CD4-positive, alpha-beta memory T cell (primary cell): ENCODE measurements at regions not wholly inside any gene's neighbourhood (a gene's known extent, or its start where the extent isn't known, plus 50 kb on each side); places are given as distances from the start of the nearest gene placed in this dataset.
A peak's percentile ranks its signal among the peaks of the same experiment; 100 is the strongest.

ENCODE experiments used
- CTCF ChIA-PET: fragments of 350-600 bp; sonication (Branson Sonifier 250); formaldehyde crosslinking; loops from one replicate; lab custom pipeline; 2021; ENCODE audit warnings: inconsistent platforms; ENCODE audit not compliant: partially characterized antibody; lab: Charles Lee
- POLR2A ChIA-PET: fragments of 350-600 bp; sonication (Branson Sonifier 250); formaldehyde crosslinking; loops from one replicate; lab custom pipeline; 2021; ENCODE audit not compliant: partially characterized antibody; lab: Charles Lee
- DNase-seq, 5 donors: peaks; one replicate each; pipeline versions ENCODE4 v3.0.0 to v3.0.0-alpha.2; 2020 to 2022; ENCODE audit warnings: mixed read lengths in 1 of 5
- H3K27ac ChIP-seq: one replicate; pipeline ENCODE4 v1.7.0; 2013; ENCODE audit warnings: low read depth, low read length
- H3K27me3 ChIP-seq: 2 replicates; pipeline ENCODE4 v1.7.0; 2013; ENCODE audit warnings: mild to moderate bottlenecking, low read length, moderate library complexity; ENCODE audit not compliant: insufficient read depth
- H3K36me3 ChIP-seq: 2 replicates; pipeline ENCODE4 v1.7.0; 2013; ENCODE audit warnings: mild to moderate bottlenecking, low read length, moderate library complexity; ENCODE audit not compliant: insufficient read depth
- H3K4me1 ChIP-seq: 2 replicates; pipeline ENCODE4 v1.7.0; 2013; ENCODE audit warnings: mild to moderate bottlenecking, low read length, moderate library complexity; ENCODE audit not compliant: insufficient read depth
- H3K4me3 ChIP-seq, 2 donors: one replicate each; pipeline ENCODE4 v1.7.0; 2013; ENCODE audit warnings: low read length in 2 of 2, mild to moderate bottlenecking in 1 of 2
- H3K9me3 ChIP-seq, 2 donors: one replicate each; pipeline ENCODE4 v1.7.0; 2013; ENCODE audit warnings: low read length in 2 of 2, control low read depth in 1 of 2; ENCODE audit not compliant: control insufficient read depth in 1 of 2
- H3K27ac Mint-ChIP-seq, 7 donors: one replicate each; pipeline ENCODE4 v1.8.0; 2020 to 2021; ENCODE audit warnings: mixed read lengths in 7 of 7, mild to moderate bottlenecking in 6 of 7, inconsistent platforms in 3 of 7, moderate library complexity in 3 of 7
- H3K27me3 Mint-ChIP-seq, 2 donors: one replicate each; pipeline ENCODE4 v1.8.0; 2020 to 2021; ENCODE audit warnings: mixed read lengths in 2 of 2
- H3K36me3 Mint-ChIP-seq, 2 donors: one replicate each; pipeline ENCODE4 v1.8.0; 2020 to 2021; ENCODE audit warnings: mixed read lengths in 2 of 2, inconsistent platforms in 1 of 2, mild to moderate bottlenecking in 1 of 2
- H3K4me1 Mint-ChIP-seq, 4 donors: one replicate each; pipeline ENCODE4 v1.8.0; 2020 to 2021; ENCODE audit warnings: mixed read lengths in 4 of 4, mild to moderate bottlenecking in 1 of 4
- H3K4me3 Mint-ChIP-seq, 8 donors: one replicate each; pipeline ENCODE4 v1.8.0; 2020 to 2021; ENCODE audit warnings: mixed read lengths in 8 of 8, mild to moderate bottlenecking in 7 of 8, moderate library complexity in 6 of 8, inconsistent platforms in 3 of 8
- H3K9me3 Mint-ChIP-seq, 8 donors: one replicate each; pipeline ENCODE4 v1.8.0; 2020 to 2021; ENCODE audit warnings: mixed read lengths in 8 of 8, mild to moderate bottlenecking in 5 of 8, inconsistent platforms in 3 of 8, moderate library complexity in 1 of 8
- intact Hi-C: fragments of 100-400 bp; cut with micrococcal nuclease; formaldehyde crosslinking; loops from one replicate; pipeline ENCODE4 v1.15.1; 2023

DNA sequence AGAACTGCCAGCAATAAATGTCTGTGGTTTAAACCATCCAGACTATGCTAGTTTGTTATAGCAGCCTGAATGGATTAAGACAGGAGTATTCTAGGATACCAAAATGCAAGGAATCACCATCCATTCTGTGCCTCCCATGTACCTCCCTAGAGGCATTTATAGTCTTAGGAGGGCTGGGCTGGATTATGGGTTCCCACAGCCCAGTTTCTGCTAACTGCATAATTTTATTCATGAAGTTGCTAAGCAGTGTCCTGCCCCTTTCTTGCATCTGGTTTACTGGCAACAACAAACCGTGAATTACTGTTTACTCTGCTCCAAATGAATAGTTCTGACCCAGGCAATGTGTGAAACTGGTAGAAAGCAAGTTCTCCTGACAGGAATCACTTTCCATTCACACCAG lies 67.1 kb upstream of the PRKX start:
- Mint-ChIP-seq H3K36me3 (no peaks in the 10 kb centered on the region), H3K27ac (no peak overlapping the region)
- POLR2A ChIA-PET = no interaction called here

DNA sequence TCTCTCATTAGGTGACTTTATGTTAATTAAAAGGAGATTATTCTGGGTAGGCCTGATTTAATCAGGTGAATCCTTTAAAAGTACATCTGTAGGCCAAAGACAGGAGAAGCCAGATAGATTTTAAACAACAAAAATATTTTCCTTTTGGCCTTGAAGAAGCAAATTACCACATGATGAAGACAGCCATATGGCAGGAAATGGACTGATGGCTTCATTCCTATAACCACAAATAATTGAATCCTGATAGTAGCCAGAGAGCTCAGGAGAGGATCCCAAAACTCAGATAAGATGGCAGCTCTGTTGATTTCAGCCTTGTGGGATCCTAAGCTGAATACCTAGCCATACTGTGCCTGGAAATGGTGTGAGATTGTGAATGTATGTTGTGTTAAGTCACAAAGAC lies 66.1 kb upstream of the PRKX start:
- no peak overlapping the region for H3K4me3 Mint-ChIP-seq
- peaks cover 2 to 29% (median 19%) of the 10 kb centered on the region in 4 donors for H3K4me1 Mint-ChIP-seq
- Histone ChIP-seq H3K27ac (no peak overlapping the region), H3K9me3 (no peaks in the 10 kb centered on the region), H3K4me3 (no peak overlapping the region), H3K27me3 (no peaks in the 10 kb centered on the region), H3K4me1 (no peaks in the 10 kb centered on the region), H3K36me3 (no peaks in the 10 kb centered on the region)
- POLR2A ChIA-PET = no interaction called here
- DNase-seq = no peak
- intact Hi-C loops = no loop called here
- peaks cover 0 to 4% (median 0%) of the 10 kb centered on the region in 8 donors for H3K9me3 Mint-ChIP-seq
- CTCF ChIA-PET = interaction anchor here (0.9 kb wide), 1 partner anchor 128 kb away, joined by 3 read pairs; no protein-coding TSS in a partner anchor
- H3K27me3 Mint-ChIP-seq = no peaks in the 10 kb centered on the region
- H3K27ac Mint-ChIP-seq = no peak overlapping the region
- no peaks in the 10 kb centered on the region for H3K36me3 Mint-ChIP-seq

More for the DNA sequence above, 67.1 kb upstream of the PRKX start:
- Mint-ChIP-seq H3K27me3 (no peaks in the 10 kb centered on the region), H3K9me3 (peaks cover 0 to 5% (median 0%) of the 10 kb centered on the region in 8 donors), H3K4me3 (no peak overlapping the region), H3K4me1 (peaks cover 2 to 29% (median 19%) of the 10 kb centered on the region in 4 donors)
- Histone ChIP-seq H3K9me3 (no peaks in the 10 kb centered on the region), H3K36me3 (no peaks in the 10 kb centered on the region), H3K4me1 (no peaks in the 10 kb centered on the region), H3K27ac (no peak overlapping the region), H3K27me3 (no peaks in the 10 kb centered on the region), H3K4me3 (no peak overlapping the region)
- intact Hi-C loops = no loop called here
- no peak for DNase-seq
- CTCF ChIA-PET = no interaction called here

GRCh38 chrX:3777416-3777815 lies 64.0 kb upstream of the PRKX start:
- Histone ChIP-seq H3K27ac (no peak overlapping the region), H3K4me1 (no peaks in the 10 kb centered on the region), H3K9me3 (no peaks in the 10 kb centered on the region), H3K4me3 (no peak overlapping the region), H3K36me3 (no peaks in the 10 kb centered on the region), H3K27me3 (no peaks in the 10 kb centered on the region)
- DNase-seq = no peak
- H3K4me1 Mint-ChIP-seq = peaks cover 2 to 29% (median 19%) of the 10 kb centered on the region in 4 donors
- H3K27ac Mint-ChIP-seq = peak overlapping the region in 2 of 7 donors; percentile 38 to 67
- H3K36me3 Mint-ChIP-seq = no peaks in the 10 kb centered on the region
- intact Hi-C loops = no loop called here
- H3K4me3 Mint-ChIP-seq = peak overlapping the region in 2 of 8 donors; percentile 29 to 74
- ChIA-PET CTCF (no interaction called here), POLR2A (no interaction called here)
- H3K9me3 Mint-ChIP-seq = no peaks in the 10 kb centered on the region
- H3K27me3 Mint-ChIP-seq = no peaks in the 10 kb centered on the region

- no peaks in the 10 kb centered on the region for H3K9me3 Mint-ChIP-seq
- intact Hi-C loops = no loop called here
- no peak for DNase-seq
- Histone ChIP-seq H3K27me3 (no peaks in the 10 kb centered on the region), H3K27ac (no peak overlapping the region), H3K36me3 (no peaks in the 10 kb centered on the region), H3K4me3 (no peak overlapping the region), H3K9me3 (no peaks in the 10 kb centered on the region), H3K4me1 (no peaks in the 10 kb centered on the region)
- H3K27ac Mint-ChIP-seq = no peak overlapping the region
- no peaks in the 10 kb centered on the region for H3K36me3 Mint-ChIP-seq
- peaks cover 0 to 8% (median 3%) of the 10 kb centered on the region in 4 donors for H3K4me1 Mint-ChIP-seq
- ChIA-PET POLR2A (no interaction called here), CTCF (no interaction called here)
- H3K27me3 Mint-ChIP-seq = no peaks in the 10 kb centered on the region
- no peak overlapping the region for H3K4me3 Mint-ChIP-seq
Observed at GRCh38 chrX:3771766-3772165, 58.3 kb upstream of the PRKX start.

GRCh38 chrX:3768881-3769280 lies 55.4 kb upstream of the PRKX start:
- Mint-ChIP-seq H3K9me3 (peaks cover 0 to 9% (median 0%) of the 10 kb centered on the region in 8 donors), H3K4me1 (peaks cover 0 to 6% (median 2%) of the 10 kb centered on the region in 4 donors), H3K27me3 (no peaks in the 10 kb centered on the region), H3K36me3 (no peaks in the 10 kb centered on the region), H3K27ac (peak overlapping the region in 1 of 7 donors; percentile 41), H3K4me3 (no peak overlapping the region)
- ChIA-PET CTCF (no interaction called here), POLR2A (no interaction called here)
- DNase-seq = no peak
- intact Hi-C loops = no loop called here
- Histone ChIP-seq H3K27ac (no peak overlapping the region), H3K9me3 (no peaks in the 10 kb centered on the region), H3K4me1 (no peaks in the 10 kb centered on the region), H3K27me3 (no peaks in the 10 kb centered on the region), H3K4me3 (no peak overlapping the region), H3K36me3 (no peaks in the 10 kb centered on the region)
